H1 (cell line): ENCODE measurements at regions not wholly inside any gene's neighbourhood (a gene's known extent, or its start where the extent isn't known, plus 50 kb on each side); places are given as distances from the start of the nearest gene placed in this dataset.

Experiments used
- CTCF ChIA-PET: fragments of 300-600 bp; sonication (Branson Sonifier 250); formaldehyde crosslinking; loops from one replicate; lab custom pipeline; 2021; ENCODE audit not compliant: partially characterized antibody; lab: Charles Lee
- POLR2A ChIA-PET: fragments of 300-600 bp; sonication (Branson Sonifier 250); formaldehyde crosslinking; loops from one replicate; lab custom pipeline; 2021; ENCODE audit warnings: inconsistent platforms; ENCODE audit not compliant: partially characterized antibody; lab: Charles Lee
- DNase-seq, 2 experiments: peaks; one replicate each; pipeline versions ENCODE4 v3.0.0 to v3.0.0-alpha.2; 2010 to 2022; ENCODE audit warnings: low spot score in 2 of 2, low read depth in 1 of 2, mixed read lengths in 1 of 2
- FAIRE-seq: peaks from 2 replicates; lab custom pipeline; 2011; peaks lifted over from hg19 to GRCh38; lab: Jason Lieb, UNC
- H2AFZ ChIP-seq: 2 replicates; pipeline ENCODE4 v1.8.1; 2012; ENCODE audit warnings: low read length, inconsistent platforms
- H2AK5ac ChIP-seq: 2 replicates; pipeline ENCODE4 v1.6.1; 2013; ENCODE audit warnings: low read depth, low read length
- H2BK120ac ChIP-seq: replicated peaks from 2 replicates; pipeline ENCODE3; 2013; ENCODE audit warnings: low read depth, low read length, inconsistent platforms
- H2BK12ac ChIP-seq: 2 replicates; pipeline ENCODE4 v1.6.1; 2013; ENCODE audit warnings: low read depth, low read length
- H2BK15ac ChIP-seq: 2 replicates; pipeline ENCODE4 v1.6.1; 2013; ENCODE audit warnings: low read length
- H2BK20ac ChIP-seq: 2 replicates; pipeline ENCODE4 v1.6.1; 2013; ENCODE audit warnings: low read length
- H2BK5ac ChIP-seq: 2 replicates; pipeline ENCODE4 v1.6.1; 2013; ENCODE audit warnings: low read depth, low read length
- H3K14ac ChIP-seq: 2 replicates; pipeline ENCODE4 v1.6.1; 2013; ENCODE audit warnings: inconsistent platforms; ENCODE audit not compliant: insufficient read length
- H3K18ac ChIP-seq: 2 replicates; pipeline ENCODE4 v1.6.1; 2013; ENCODE audit warnings: low read length; ENCODE audit errors: extremely low read depth
- H3K23ac ChIP-seq: 2 replicates; pipeline ENCODE4 v1.6.1; 2013; ENCODE audit warnings: inconsistent platforms; ENCODE audit not compliant: insufficient read length
- H3K23me2 ChIP-seq: 2 replicates; pipeline ENCODE4 v1.6.1; 2013; ENCODE audit warnings: low read depth, low read length
- H3K27ac ChIP-seq: 2 replicates; pipeline ENCODE4 v1.6.1; 2011; ENCODE audit warnings: low read depth, low read length, inconsistent platforms
- H3K27me3 ChIP-seq, 4 experiments: replicated peaks in 1 of 4; 1 replicate in 1 of 4; 2 replicates in 3 of 4; pipeline versions ENCODE4 v1.6.1 to v1.8.1; 2011 to 2013; ENCODE audit warnings: low read length in 3 of 4, mild to moderate bottlenecking in 3 of 4, inconsistent platforms in 2 of 4, mixed read lengths in 2 of 4, moderate library complexity in 1 of 4; ENCODE audit not compliant: control insufficient read depth in 3 of 4, insufficient read depth in 3 of 4; ENCODE audit errors: extremely low read depth in 1 of 4
- H3K36me3 ChIP-seq, 4 experiments: 2 replicates each; pipeline versions ENCODE4 v1.6.1 to v1.8.1; 2011 to 2013; ENCODE audit warnings: mild to moderate bottlenecking in 4 of 4, low read length in 3 of 4, moderate library complexity in 2 of 4, control low read depth in 1 of 4, inconsistent platforms in 1 of 4; ENCODE audit not compliant: insufficient read depth in 4 of 4, control insufficient read depth in 2 of 4
- H3K4ac ChIP-seq: replicated peaks from 2 replicates; pipeline ENCODE3; 2013; ENCODE audit warnings: low read length, low read depth, mixed read lengths, inconsistent platforms; ENCODE audit not compliant: insufficient read length
- H3K4me1 ChIP-seq, 4 experiments: replicated peaks in 1 of 4; 1 replicate in 1 of 4; 2 replicates in 3 of 4; pipeline versions ENCODE4 v1.6.1 to v1.8.1; 2011 to 2013; ENCODE audit warnings: low read length in 3 of 4, inconsistent platforms in 2 of 4, mixed read lengths in 1 of 4; ENCODE audit not compliant: insufficient read depth in 4 of 4, control insufficient read depth in 3 of 4
- H3K4me2 ChIP-seq, 2 experiments: 2 replicates each; pipeline versions ENCODE4 v1.6.1 to v1.8.1; 2011 to 2013; ENCODE audit warnings: low read depth in 2 of 2, low read length in 2 of 2, control low read depth in 1 of 2, inconsistent platforms in 1 of 2, mild to moderate bottlenecking in 1 of 2; ENCODE audit not compliant: insufficient read depth in 1 of 2
- H3K4me3 ChIP-seq, 4 experiments: fragments of 200-600, 300-600 bp in 1 of 4; sonication (generic), shearing (Covaris generic), sonication (Bioruptor Twin) in 1 of 4; 2 replicates each; pipeline versions ENCODE4 v1.5.1 to v1.8.1; 2011 to 2016; ENCODE audit warnings: low read length in 4 of 4, low read depth in 3 of 4, control low read depth in 2 of 4, inconsistent platforms in 2 of 4, mild to moderate bottlenecking in 2 of 4, mixed read lengths in 1 of 4, moderate library complexity in 1 of 4; ENCODE audit not compliant: insufficient read depth in 2 of 4; ENCODE audit errors: extremely low read depth in 1 of 4
- H3K56ac ChIP-seq: replicated peaks from 2 replicates; pipeline ENCODE3; 2013; ENCODE audit warnings: low read depth, mild to moderate bottlenecking, mixed read lengths, low read length, inconsistent platforms; ENCODE audit not compliant: insufficient read length
- H3K79me1 ChIP-seq: 2 replicates; pipeline ENCODE4 v1.6.1; 2013; ENCODE audit warnings: low read depth, low read length, control low read depth
- H3K79me2 ChIP-seq, 2 experiments: 2 replicates each; pipeline versions ENCODE4 v1.6.1 to v1.8.1; 2012 to 2013; ENCODE audit warnings: low read length in 2 of 2, mild to moderate bottlenecking in 2 of 2, inconsistent platforms in 1 of 2; ENCODE audit not compliant: insufficient read depth in 2 of 2, control insufficient read depth in 1 of 2
- H3K9ac ChIP-seq, 4 experiments: replicated peaks in 1 of 4; 1 replicate in 1 of 4; 2 replicates in 3 of 4; pipeline versions ENCODE4 v1.6.1 to v1.8.1; 2011 to 2013; ENCODE audit warnings: low read depth in 3 of 4, low read length in 3 of 4, control low read depth in 2 of 4, mild to moderate bottlenecking in 2 of 4, moderate library complexity in 2 of 4, inconsistent platforms in 1 of 4; ENCODE audit errors: extremely low read depth in 1 of 4
- H3K9me3 ChIP-seq, 2 experiments: 2 replicates each; pipeline versions ENCODE4 v1.6.1 to v1.8.1; 2012 to 2013; ENCODE audit warnings: mild to moderate bottlenecking in 2 of 2, moderate library complexity in 2 of 2, control low read depth in 1 of 2, inconsistent platforms in 1 of 2, low read depth in 1 of 2, low read length in 1 of 2, mixed read lengths in 1 of 2; ENCODE audit not compliant: insufficient read depth in 2 of 2
- H4K20me1 ChIP-seq, 2 experiments: replicated peaks in 1 of 2; 2 replicates each; pipeline versions ENCODE3 to v1.8.1; 2011 to 2013; ENCODE audit warnings: inconsistent platforms in 2 of 2, low read length in 2 of 2, mild to moderate bottlenecking in 1 of 2; ENCODE audit not compliant: insufficient read depth in 2 of 2, control insufficient read depth in 1 of 2
- H4K5ac ChIP-seq: 2 replicates; pipeline ENCODE4 v1.6.1; 2013; ENCODE audit warnings: low read length, low read depth, mixed read lengths, inconsistent platforms; ENCODE audit not compliant: insufficient read length
- H4K8ac ChIP-seq: 2 replicates; pipeline ENCODE4 v1.8.0; 2013; ENCODE audit warnings: mild to moderate bottlenecking, moderate library complexity, low read length, inconsistent platforms; ENCODE audit not compliant: insufficient read depth; ENCODE audit errors: extremely low read depth
- H4K91ac ChIP-seq: replicated peaks from 2 replicates; pipeline ENCODE3; 2013; ENCODE audit warnings: low read length, mixed read lengths, inconsistent platforms; ENCODE audit not compliant: insufficient read length
- BRCA1 ChIP-seq: IDR thresholded peaks from 2 replicates; pipeline ENCODE4 v1.6.1; 2012; ENCODE audit warnings: low read depth, low read length, improper control_type of control experiment
- CBX5 ChIP-seq: fragments of 300-800, 300-1000 bp; sonication (generic); IDR thresholded peaks from 2 replicates; pipeline ENCODE4 v1.7.1; 2016; ENCODE audit warnings: antibody characterized with exemption, low read length, low read depth
- CBX8 ChIP-seq: fragments of 300-800, 300-1000 bp; sonication (generic); IDR thresholded peaks from 2 replicates; pipeline ENCODE4 v1.7.1; 2016; ENCODE audit warnings: low read depth, low read length, borderline replicate concordance
- CTBP2 ChIP-seq: IDR thresholded peaks from 2 replicates; pipeline ENCODE4 v1.7.0; 2011; ENCODE audit warnings: borderline replicate concordance, mild to moderate bottlenecking, moderate library complexity, mixed read lengths, low read length; ENCODE audit not compliant: insufficient read depth, insufficient read length
- EP300 ChIP-seq, 2 experiments: IDR thresholded peaks; 1 replicate in 1 of 2; 2 replicates in 1 of 2; pipeline ENCODE4 v1.6.1; 2011 to 2012; ENCODE audit warnings: low read depth in 2 of 2, low read length in 2 of 2, mild to moderate bottlenecking in 2 of 2, borderline replicate concordance in 1 of 2, inconsistent platforms in 1 of 2, moderate library complexity in 1 of 2
- KDM4A ChIP-seq: IDR thresholded peaks from one replicate; pipeline ENCODE4 v1.7.1; 2012; ENCODE audit warnings: low read depth, mild to moderate bottlenecking, moderate library complexity, low read length, inconsistent platforms; ENCODE audit not compliant: severe bottlenecking
- MAFK ChIP-seq: IDR thresholded peaks from 2 replicates; pipeline ENCODE4 v1.6.1; 2012; ENCODE audit warnings: low read depth, mild to moderate bottlenecking, improper control_type of control experiment, low read length
- NANOG ChIP-seq: IDR thresholded peaks from 2 replicates; pipeline ENCODE4 v1.6.1; 2011; ENCODE audit warnings: low read length, low read depth, mild to moderate bottlenecking, inconsistent platforms; ENCODE audit not compliant: insufficient read depth, poor library complexity, severe bottlenecking
- SIRT6 ChIP-seq: IDR thresholded peaks from one replicate; pipeline ENCODE4 v1.7.1; 2012; ENCODE audit warnings: low read length, inconsistent platforms
- SP4 ChIP-seq: IDR thresholded peaks from 2 replicates; pipeline ENCODE4 v1.6.1; 2012; ENCODE audit warnings: low read length, inconsistent platforms
- SUZ12 ChIP-seq: fragments of 200-600 bp; sonication (generic); IDR thresholded peaks from 2 replicates; pipeline ENCODE4 v1.6.1; 2012; ENCODE audit warnings: mild to moderate bottlenecking, inconsistent platforms, low read length, moderate library complexity, mixed read lengths
- WGBS, 2 experiments: shearing (Covaris generic) in 1 of 2; methylation state at CpG; one replicate each; pipeline versions ENCODE4 v1.1.6 to v1.1.7; 2013 to 2015; ENCODE audit warnings: low lambda C conversion rate in 2 of 2, mixed read lengths in 2 of 2, inconsistent platforms in 1 of 2, low coverage in 1 of 2, missing lambda C conversion rate in 1 of 2; ENCODE audit not compliant: insufficient replicate concordance in 2 of 2, insufficient coverage in 1 of 2, insufficient read length in 1 of 2; ENCODE audit errors: extremely low coverage in 1 of 2, missing lambda C conversion rate in 1 of 2; 5-methylcytosine and 5-hydroxymethylcytosine counted together
- TF ChIP-seq, protein P1 (sequence below): IDR thresholded peaks from 2 replicates; pipeline ENCODE4 v1.6.1; 2011; ENCODE audit warnings: low read depth, mild to moderate bottlenecking, low read length; ENCODE audit not compliant: insufficient read depth
- TF ChIP-seq, protein P2 (sequence below): IDR thresholded peaks from 2 replicates; pipeline ENCODE4 v1.6.1; 2012; ENCODE audit warnings: inconsistent platforms

DNA sequence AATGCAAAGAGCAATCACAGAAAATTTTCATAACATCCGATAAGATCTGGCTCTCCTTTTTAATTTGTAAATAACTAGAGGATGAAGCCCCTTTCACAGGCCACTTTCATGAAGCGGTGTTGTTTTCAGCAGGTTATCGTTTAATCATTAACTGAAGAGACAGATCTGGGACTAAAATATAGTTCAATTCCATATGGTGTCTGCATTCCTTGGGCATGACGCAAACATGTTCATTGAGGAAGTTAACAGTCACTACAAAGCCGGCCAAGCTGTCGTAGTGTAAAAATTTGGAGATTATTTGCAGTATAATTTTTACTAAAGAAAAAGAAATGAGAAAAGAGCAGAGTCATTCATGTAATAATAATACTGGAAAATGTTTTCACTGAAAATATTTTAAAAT, 565.2 kb upstream of the ADAMTS5 start:
- Histone ChIP-seq H3K23ac (no peak overlapping the region), H3K79me1 (no peaks in the 10 kb centered on the region), H2BK5ac (no peak overlapping the region), H3K27me3 (no peaks in the 10 kb centered on the region), H4K91ac (no peak overlapping the region), H3K9me3 (no peaks in the 10 kb centered on the region), H4K8ac (no peak overlapping the region), H2BK20ac (no peak overlapping the region), H4K20me1 (no peaks in the 10 kb centered on the region), H2AFZ (no peak overlapping the region), H2BK12ac (no peak overlapping the region), H3K9ac (no peak overlapping the region), H4K5ac (no peak overlapping the region), H2AK5ac (no peak overlapping the region), H3K4ac (no peak overlapping the region), H3K4me2 (no peak overlapping the region), H3K4me1 (no peaks in the 10 kb centered on the region), H3K56ac (no peak overlapping the region), H3K23me2 (no peaks in the 10 kb centered on the region), H3K14ac (no peak overlapping the region), H3K18ac (no peak overlapping the region), H3K4me3 (no peak overlapping the region), H2BK15ac (no peak overlapping the region), H3K79me2 (no peaks in the 10 kb centered on the region), H3K36me3 (no peaks in the 10 kb centered on the region), H2BK120ac (no peak overlapping the region), H3K27ac (no peak overlapping the region)
- no peak for DNase-seq
- ChIA-PET POLR2A (no interaction called here), CTCF (no interaction called here)
- WGBS, 2 experiments, result 91% methylated on average over 6 of the region's 6 CpGs; no CpG with 5 or more reads in 1 of the 2 experiments
- no peak for FAIRE-seq
- no peak for TF ChIP-seq CBX5
- no peak for TF ChIP-seq KDM4A
- TF ChIP-seq, protein P1, sequence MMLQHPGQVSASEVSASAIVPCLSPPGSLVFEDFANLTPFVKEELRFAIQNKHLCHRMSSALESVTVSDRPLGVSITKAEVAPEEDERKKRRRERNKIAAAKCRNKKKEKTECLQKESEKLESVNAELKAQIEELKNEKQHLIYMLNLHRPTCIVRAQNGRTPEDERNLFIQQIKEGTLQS, result no peak
- TF ChIP-seq EP300 (IDR thresholded peaks at IDR 0.05; ENCODE audit: borderline replicate concordance in 1 of 2, low read depth in 2 of 2, low read length in 2 of 2), result no peak
- no peak for TF ChIP-seq SIRT6
- no peak for TF ChIP-seq NANOG
- no peak for TF ChIP-seq SP4
- no peak for TF ChIP-seq MAFK
- TF ChIP-seq CTBP2, result no peak
- no peak for TF ChIP-seq SUZ12
- no peak for TF ChIP-seq CBX8
- TF ChIP-seq, protein P2, sequence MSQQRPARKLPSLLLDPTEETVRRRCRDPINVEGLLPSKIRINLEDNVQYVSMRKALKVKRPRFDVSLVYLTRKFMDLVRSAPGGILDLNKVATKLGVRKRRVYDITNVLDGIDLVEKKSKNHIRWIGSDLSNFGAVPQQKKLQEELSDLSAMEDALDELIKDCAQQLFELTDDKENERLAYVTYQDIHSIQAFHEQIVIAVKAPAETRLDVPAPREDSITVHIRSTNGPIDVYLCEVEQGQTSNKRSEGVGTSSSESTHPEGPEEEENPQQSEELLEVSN, result no peak
- TF ChIP-seq BRCA1, result no peak
